ENCODE measurements at regions not wholly inside any gene's neighbourhood (a gene's known extent, or its start where the extent isn't known, plus 50 kb on each side); places are given as distances from the start of the nearest gene placed in this dataset.

- Histone ChIP-seq H3K4me3 (no peak overlapping the region), H3K9me3 (no peaks in the 10 kb centered on the region), H3K36me3 (no peaks in the 10 kb centered on the region), H3K27ac (no peak overlapping the region), H3K4me1 (no peaks in the 10 kb centered on the region), H3K27me3 (no peaks in the 10 kb centered on the region)
- whole genome bisulfite sequencing, 2 donors, result 72 to 81% methylated on average over 8 of the region's 8 CpGs
- TF ChIP-seq EP300 (IDR thresholded peaks at IDR 0.05) (no peak), CTCF (IDR thresholded peaks at IDR 0.05) (no peak), POLR2A (IDR thresholded peaks at IDR 0.05) (no peak), POLR2AphosphoS5 (IDR thresholded peaks at IDR 0.05) (no peak)
- intact Hi-C loops (cut with DNase I), result no loop called here
- DNase-seq, result no peak
These were observed 52.7 kb downstream of the KCNA5 start for GRCh38 chr12:5096241-5096924.

- Histone ChIP-seq H3K27ac (no peak overlapping the region), H3K9me3 (no peaks in the 10 kb centered on the region), H3K4me3 (no peak overlapping the region), H3K27me3 (no peaks in the 10 kb centered on the region), H3K4me1 (no peaks in the 10 kb centered on the region), H3K36me3 (no peaks in the 10 kb centered on the region)
- no peak for TF ChIP-seq CTCF (IDR thresholded peaks at IDR 0.05)
- TF ChIP-seq POLR2AphosphoS5 (IDR thresholded peaks at IDR 0.05), result no peak
- no peak for TF ChIP-seq EP300 (IDR thresholded peaks at IDR 0.05)
- no peak for TF ChIP-seq POLR2A (IDR thresholded peaks at IDR 0.05)
- no peak for DNase-seq
- 77 to 89% methylated on average over 6 of the region's 6 CpGs for WGBS, 2 donors
- intact Hi-C loops (cut with DNase I), result no loop called here
These were observed 54.1 kb downstream of the KCNA5 start for GRCh38 chr12:5097786-5098185.

GRCh38 chr12:5099136-5099535 lies 55.5 kb downstream of the KCNA5 start:
- Histone ChIP-seq H3K9me3 (no peaks in the 10 kb centered on the region), H3K27ac (no peak overlapping the region), H3K4me1 (no peaks in the 10 kb centered on the region), H3K27me3 (no peaks in the 10 kb centered on the region), H3K36me3 (no peaks in the 10 kb centered on the region), H3K4me3 (no peak overlapping the region)
- 93 to 94% methylated on average over 13 of the region's 13 CpGs for WGBS, 2 donors
- no peak for DNase-seq
- intact Hi-C loops (cut with DNase I), result no loop called here
- no peak for TF ChIP-seq POLR2AphosphoS5 (IDR thresholded peaks at IDR 0.05)
- no peak for TF ChIP-seq CTCF (IDR thresholded peaks at IDR 0.05)
- TF ChIP-seq EP300 (IDR thresholded peaks at IDR 0.05), result no peak
- TF ChIP-seq POLR2A (IDR thresholded peaks at IDR 0.05), result no peak

DNA sequence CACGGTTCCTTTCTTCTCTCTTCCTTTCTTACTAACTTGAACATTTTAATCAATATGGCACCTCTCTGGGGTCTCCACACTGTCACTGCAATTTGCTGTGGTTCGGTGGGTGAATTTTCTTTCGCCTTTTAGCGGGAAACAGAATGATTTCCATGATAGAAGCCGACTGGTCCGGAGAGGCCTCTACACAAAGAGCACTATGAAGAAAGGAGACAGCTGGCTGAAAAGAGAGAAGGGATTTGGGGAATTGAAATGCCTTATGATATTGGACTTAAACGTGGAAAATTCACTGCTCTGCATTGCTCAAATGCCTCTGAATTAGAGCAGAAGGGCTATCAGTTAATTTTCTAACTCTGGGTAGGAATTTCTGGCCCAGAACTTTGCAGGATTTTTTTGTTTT lies 55.9 kb downstream of the KCNA5 start:
- no peak overlapping the region for H3K27ac ChIP-seq
- WGBS, 2 donors, result 78 to 84% methylated on average over 7 of the region's 7 CpGs
- no peaks in the 10 kb centered on the region for H3K4me1 ChIP-seq
- no peak for DNase-seq
- intact Hi-C loops (cut with DNase I), result no loop called here
- no peaks in the 10 kb centered on the region for H3K36me3 ChIP-seq
- no peak overlapping the region for H3K4me3 ChIP-seq
- TF ChIP-seq CTCF (IDR thresholded peaks at IDR 0.05) (no peak), EP300 (IDR thresholded peaks at IDR 0.05) (no peak), POLR2A (IDR thresholded peaks at IDR 0.05) (no peak), POLR2AphosphoS5 (IDR thresholded peaks at IDR 0.05) (no peak)
- H3K9me3 ChIP-seq, result no peaks in the 10 kb centered on the region
- no peaks in the 10 kb centered on the region for H3K27me3 ChIP-seq

DNA sequence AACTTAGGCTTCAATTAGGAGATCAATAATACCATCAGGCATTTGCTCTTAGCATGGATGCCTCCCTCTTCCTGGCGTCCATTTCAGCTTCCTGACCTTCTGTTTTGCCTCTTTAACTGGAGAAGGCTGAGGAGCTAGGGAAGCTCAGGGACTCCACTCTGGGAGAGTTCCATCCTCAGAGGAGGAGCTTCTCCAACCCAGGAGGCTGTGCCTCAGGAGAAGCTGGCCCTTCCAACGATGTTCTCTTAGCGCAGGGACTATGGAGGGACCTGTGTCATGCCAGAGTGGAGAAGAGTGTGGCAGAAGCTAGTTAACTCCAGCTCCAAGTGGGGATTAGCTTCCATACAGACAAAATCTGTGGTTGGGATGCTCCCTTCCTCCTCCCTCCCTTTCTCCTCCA lies 58.0 kb downstream of the KCNA5 start:
- no peaks in the 10 kb centered on the region for H3K9me3 ChIP-seq

More for the DNA sequence above, 58.0 kb downstream of the KCNA5 start:
- Histone ChIP-seq H3K27ac (no peak overlapping the region), H3K4me3 (no peak overlapping the region), H3K27me3 (no peaks in the 10 kb centered on the region), H3K4me1 (no peaks in the 10 kb centered on the region), H3K36me3 (no peaks in the 10 kb centered on the region)
- DNase-seq, result no peak
- WGBS, 2 donors, result 86 to 88% methylated on average over 3 of the region's 3 CpGs
- no peak for TF ChIP-seq POLR2A (IDR thresholded peaks at IDR 0.05)
- no peak for TF ChIP-seq EP300 (IDR thresholded peaks at IDR 0.05)
- TF ChIP-seq POLR2AphosphoS5 (IDR thresholded peaks at IDR 0.05), result no peak
- TF ChIP-seq CTCF (IDR thresholded peaks at IDR 0.05), result no peak
- intact Hi-C loops (cut with DNase I), result no loop called here

Data from sigmoid colon (tissue), 6 donors.